ENCODE measurements at regions not wholly inside any gene's neighbourhood (a gene's known extent, or its start where the extent isn't known, plus 50 kb on each side); places are given as distances from the start of the nearest gene placed in this dataset.

- Histone ChIP-seq H3K4me1 (no peaks in the 10 kb centered on the region), H3K27me3 (no peaks in the 10 kb centered on the region), H3K9me3 (no peaks in the 10 kb centered on the region), H3K4me3 (peak overlapping the region in 2 of 3 donors; percentile 9 to 26), H3K27ac (peak overlapping the region; percentile 52 to 61), H3K36me3 (no peaks in the 10 kb centered on the region)
- intact Hi-C loops (cut with DNase I; ENCODE audit: low total_unique reads), result no loop called here
- TF ChIP-seq CTCF (IDR thresholded peaks at IDR 0.05) (no peak), POLR2A (IDR thresholded peaks at IDR 0.05) (no peak), POLR2AphosphoS5 (IDR thresholded peaks at IDR 0.05) (peak in 1 of 3 donors; percentile 32)
- no peak for DNase-seq (ENCODE audit: low spot score in 2 of 2)
Measured at GRCh38 chr14:75333606-75334548, 55.2 kb downstream of the FOS start.

GRCh38 chr14:75334549-75335051 lies 56.0 kb downstream of the FOS start:
- Histone ChIP-seq H3K36me3 (no peaks in the 10 kb centered on the region), H3K4me1 (no peaks in the 10 kb centered on the region), H3K27ac (peak overlapping the region; percentile 52 to 61), H3K4me3 (peak overlapping the region in 1 of 3 donors; percentile 26), H3K9me3 (no peaks in the 10 kb centered on the region), H3K27me3 (no peaks in the 10 kb centered on the region)
- TF ChIP-seq CTCF (IDR thresholded peaks at IDR 0.05), result no peak
- no peak for TF ChIP-seq POLR2A (IDR thresholded peaks at IDR 0.05)
- no peak for TF ChIP-seq POLR2AphosphoS5 (IDR thresholded peaks at IDR 0.05)
- DNase-seq (ENCODE audit: low spot score in 2 of 2), result no peak
- intact Hi-C loops (cut with DNase I; ENCODE audit: low total_unique reads), result no loop called here

GRCh38 chr14:75335571-75335970 lies 56.9 kb downstream of the FOS start:
- peak in 1 of 2 donors; percentile 81 for DNase-seq (ENCODE audit: low spot score in 2 of 2)
- H3K4me1 ChIP-seq, result no peaks in the 10 kb centered on the region
- TF ChIP-seq POLR2AphosphoS5 (IDR thresholded peaks at IDR 0.05), result no peak
- TF ChIP-seq CTCF (IDR thresholded peaks at IDR 0.05), result no peak
- no peak for TF ChIP-seq POLR2A (IDR thresholded peaks at IDR 0.05)
- H3K27ac ChIP-seq, result peak overlapping the region; percentile 55 to 80
- intact Hi-C loops (cut with DNase I; ENCODE audit: low total_unique reads), result no loop called here
- H3K4me3 ChIP-seq, result no peak overlapping the region
- no peaks in the 10 kb centered on the region for H3K36me3 ChIP-seq
- no peaks in the 10 kb centered on the region for H3K27me3 ChIP-seq
- no peaks in the 10 kb centered on the region for H3K9me3 ChIP-seq

GRCh38 chr14:75338398-75338797 lies 59.8 kb downstream of the FOS start:
- no peaks in the 10 kb centered on the region for H3K9me3 ChIP-seq
- no peak for DNase-seq (ENCODE audit: low spot score in 2 of 2)
- TF ChIP-seq CTCF (IDR thresholded peaks at IDR 0.05), result no peak
- no peak for TF ChIP-seq POLR2AphosphoS5 (IDR thresholded peaks at IDR 0.05)
- no peak for TF ChIP-seq POLR2A (IDR thresholded peaks at IDR 0.05)
- H3K27ac ChIP-seq, result peak overlapping the region; percentile 56 to 71
- no peak overlapping the region for H3K4me3 ChIP-seq
- intact Hi-C loops (cut with DNase I; ENCODE audit: low total_unique reads), result no loop called here
- H3K27me3 ChIP-seq, result no peaks in the 10 kb centered on the region
- no peaks in the 10 kb centered on the region for H3K36me3 ChIP-seq
- H3K4me1 ChIP-seq, result no peaks in the 10 kb centered on the region

GRCh38 chr14:75339059-75339458 lies 60.4 kb downstream of the FOS start:
- intact Hi-C loops (cut with DNase I; ENCODE audit: low total_unique reads), result no loop called here

More at GRCh38 chr14:75339059-75339458, 60.4 kb downstream of the FOS start:
- no peaks in the 10 kb centered on the region for H3K9me3 ChIP-seq
- H3K4me3 ChIP-seq, result no peak overlapping the region
- H3K36me3 ChIP-seq, result no peaks in the 10 kb centered on the region
- H3K4me1 ChIP-seq, result no peaks in the 10 kb centered on the region
- no peak for TF ChIP-seq CTCF (IDR thresholded peaks at IDR 0.05)
- no peak for TF ChIP-seq POLR2AphosphoS5 (IDR thresholded peaks at IDR 0.05)
- no peak for TF ChIP-seq POLR2A (IDR thresholded peaks at IDR 0.05)
- no peak for DNase-seq (ENCODE audit: low spot score in 2 of 2)
- no peaks in the 10 kb centered on the region for H3K27me3 ChIP-seq
- peak overlapping the region; percentile 56 to 71 for H3K27ac ChIP-seq

All from breast epithelium (tissue), 4 donors.